ENCODE measurements at regions not wholly inside any gene's neighbourhood (a gene's known extent, or its start where the extent isn't known, plus 50 kb on each side); places are given as distances from the start of the nearest gene placed in this dataset.

DNA sequence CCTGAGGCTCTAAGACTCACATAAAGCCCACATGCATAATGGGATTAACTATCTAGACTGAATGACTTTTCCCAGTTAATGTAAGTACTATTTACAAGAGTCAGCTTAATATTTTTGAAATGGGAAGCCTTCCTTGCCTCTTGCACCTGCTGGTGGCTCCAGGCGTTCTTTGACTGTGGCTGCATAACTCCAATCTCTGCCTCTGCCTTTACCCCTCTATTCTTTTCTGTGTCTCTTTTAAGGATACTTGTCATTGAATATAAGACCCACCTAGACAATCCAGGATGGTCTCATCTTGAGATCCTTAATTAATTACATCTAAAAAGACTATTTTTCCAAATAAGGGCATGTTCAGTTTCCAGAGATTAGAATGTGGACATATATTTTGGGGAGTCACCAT is 66.9 kb upstream of the PCED1B start:
- intact Hi-C loops (cut with DNase I): loop anchor here (10.0 kb wide), 1 partner anchor 938 kb away; no protein-coding TSS in a partner anchor
- 93% methylated on average over 1 of the region's 1 CpG for WGBS
- TF ChIP-seq POLR2A (IDR thresholded peaks at IDR 0.05; ENCODE audit: low read depth) (no peak), CTCF (IDR thresholded peaks at IDR 0.05) (no peak), EP300 (IDR thresholded peaks at IDR 0.05) (no peak), POLR2AphosphoS5 (IDR thresholded peaks at IDR 0.05) (no peak)
- no peaks in the 10 kb centered on the region for H3K9me3 ChIP-seq
- H3K27ac ChIP-seq (replicated peaks in 1 of 4): no peak overlapping the region
- no peak overlapping the region for H3K4me3 ChIP-seq
- no peaks in the 10 kb centered on the region for H3K36me3 ChIP-seq
- no peaks in the 10 kb centered on the region for H3K27me3 ChIP-seq
- no peak for DNase-seq (ENCODE audit: extremely low spot score)
- no peaks in the 10 kb centered on the region for H3K4me1 ChIP-seq

DNA sequence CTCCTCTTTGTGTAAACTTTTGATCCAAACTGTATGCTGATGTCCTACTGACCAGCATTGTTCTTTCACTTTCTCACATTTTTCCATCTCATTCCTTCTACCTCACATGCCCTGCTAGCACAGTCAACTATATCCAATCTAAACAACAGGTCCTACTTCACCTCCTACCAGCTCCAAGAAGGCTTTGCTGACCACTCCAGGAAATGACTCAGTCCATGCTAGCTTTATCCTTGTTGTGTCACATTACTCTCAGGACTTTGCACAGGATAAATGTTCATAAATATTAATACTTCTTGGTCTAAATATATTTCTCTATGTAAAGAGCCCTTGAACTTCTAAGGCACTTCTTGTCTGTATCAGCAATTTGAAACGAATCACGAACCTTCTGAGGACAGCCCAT is 64.9 kb upstream of the PCED1B start:
- Histone ChIP-seq H3K4me3 (no peak overlapping the region), H3K27ac (replicated peaks in 1 of 4) (no peak overlapping the region), H3K27me3 (no peaks in the 10 kb centered on the region), H3K9me3 (no peaks in the 10 kb centered on the region), H3K36me3 (no peaks in the 10 kb centered on the region), H3K4me1 (no peaks in the 10 kb centered on the region)
- intact Hi-C loops (cut with DNase I): loop anchor here (10.0 kb wide), 1 partner anchor 940 kb away; no protein-coding TSS in a partner anchor
- no peak for DNase-seq (ENCODE audit: extremely low spot score)
- no peak for TF ChIP-seq CTCF (IDR thresholded peaks at IDR 0.05)
- no peak for TF ChIP-seq POLR2A (IDR thresholded peaks at IDR 0.05; ENCODE audit: low read depth)
- TF ChIP-seq POLR2AphosphoS5 (IDR thresholded peaks at IDR 0.05): no peak
- no peak for TF ChIP-seq EP300 (IDR thresholded peaks at IDR 0.05)
- WGBS: 92% methylated on average over 2 of the region's 2 CpGs

- no peaks in the 10 kb centered on the region for H3K4me1 ChIP-seq
- no peak overlapping the region for H3K27ac ChIP-seq (replicated peaks in 1 of 4)
- H3K9me3 ChIP-seq: no peaks in the 10 kb centered on the region
- TF ChIP-seq EP300 (IDR thresholded peaks at IDR 0.05): no peak
- H3K4me3 ChIP-seq: no peak overlapping the region
- intact Hi-C loops (cut with DNase I): loop anchor here (10.0 kb wide), 1 partner anchor 941 kb away; no protein-coding TSS in a partner anchor
- no peaks in the 10 kb centered on the region for H3K27me3 ChIP-seq
- no peaks in the 10 kb centered on the region for H3K36me3 ChIP-seq
- no peak for DNase-seq (ENCODE audit: extremely low spot score)
- 71% methylated on average over 1 of the region's 1 CpG for WGBS
Observed at GRCh38 chr12:47015381-47015780, 64.0 kb upstream of the PCED1B start.

DNA sequence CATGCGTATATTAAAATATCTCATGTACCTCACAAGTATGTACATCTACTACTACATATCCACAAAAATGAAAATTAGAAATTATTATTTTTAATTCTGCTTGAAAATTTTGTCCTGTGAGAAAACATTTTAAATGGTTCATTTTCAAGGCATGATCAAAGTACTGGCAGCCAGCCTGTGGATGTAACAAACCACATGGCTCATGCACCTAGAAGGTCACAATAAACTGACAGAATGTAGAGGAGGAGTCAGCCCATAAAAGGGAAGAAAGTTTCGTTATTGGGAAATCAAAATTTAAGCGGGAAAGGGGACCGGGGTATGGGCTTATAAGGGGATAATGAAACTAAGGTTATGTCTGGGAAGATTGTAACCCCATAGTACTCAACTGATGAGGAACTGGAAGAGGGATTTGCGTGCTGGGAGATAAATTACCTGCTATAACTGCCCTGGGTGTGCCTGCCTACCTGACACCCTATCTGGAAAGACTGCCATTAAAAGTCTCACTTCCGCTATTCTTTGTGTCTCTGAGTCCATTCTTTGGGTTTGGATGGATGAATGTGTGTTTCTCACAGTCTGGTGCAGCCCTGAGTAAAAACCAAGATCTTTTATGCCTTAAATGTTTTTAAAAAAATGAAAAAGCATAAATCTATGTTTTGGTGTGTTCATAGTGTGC is 62.2 kb upstream of the PCED1B start:
- Histone ChIP-seq H3K27ac (replicated peaks in 1 of 4) (no peak overlapping the region), H3K27me3 (no peaks in the 10 kb centered on the region), H3K9me3 (no peaks in the 10 kb centered on the region), H3K4me3 (no peak overlapping the region), H3K4me1 (no peaks in the 10 kb centered on the region), H3K36me3 (no peaks in the 10 kb centered on the region)
- intact Hi-C loops (cut with DNase I): loop anchor here (10.0 kb wide), 1 partner anchor 942 kb away; no protein-coding TSS in a partner anchor
- TF ChIP-seq EP300 (IDR thresholded peaks at IDR 0.05) (no peak), POLR2AphosphoS5 (IDR thresholded peaks at IDR 0.05) (no peak), CTCF (IDR thresholded peaks at IDR 0.05) (no peak), POLR2A (IDR thresholded peaks at IDR 0.05; ENCODE audit: low read depth) (no peak)
- no peak for DNase-seq (ENCODE audit: extremely low spot score)
- 80% methylated on average over 6 of the region's 6 CpGs for WGBS

DNA sequence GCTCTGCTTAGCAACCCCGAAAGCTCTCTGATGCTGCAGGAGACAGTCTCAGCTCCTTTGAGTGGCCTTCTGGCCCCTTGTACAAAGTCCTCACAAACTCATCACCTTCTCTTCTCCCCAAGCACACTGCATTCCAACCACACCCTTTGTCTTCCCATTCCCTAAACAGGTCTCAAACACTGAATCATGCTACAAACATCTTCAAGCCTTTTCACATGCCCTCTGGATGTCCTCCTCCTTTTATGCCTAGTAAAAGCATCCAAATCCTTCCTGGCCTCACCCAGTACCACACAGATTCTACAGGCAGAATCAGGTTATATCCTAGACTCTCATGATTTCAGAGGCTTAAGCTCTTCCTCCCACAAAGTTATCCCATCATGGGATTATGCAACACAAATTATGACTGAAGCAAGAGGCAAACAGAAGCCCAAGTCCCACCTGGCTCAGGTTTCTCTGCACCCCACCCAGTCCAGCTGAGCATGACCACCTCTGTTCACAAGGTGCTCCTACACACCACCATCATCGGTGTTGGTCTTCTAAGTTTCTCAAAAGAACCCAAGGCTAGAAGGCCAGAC is 61.4 kb upstream of the PCED1B start:
- Histone ChIP-seq H3K27ac (replicated peaks in 1 of 4) (no peak overlapping the region), H3K36me3 (no peaks in the 10 kb centered on the region), H3K27me3 (no peaks in the 10 kb centered on the region), H3K9me3 (no peaks in the 10 kb centered on the region), H3K4me3 (no peak overlapping the region), H3K4me1 (no peaks in the 10 kb centered on the region)
- no peak for DNase-seq (ENCODE audit: extremely low spot score)
- no peak for TF ChIP-seq POLR2AphosphoS5 (IDR thresholded peaks at IDR 0.05)
- no peak for TF ChIP-seq POLR2A (IDR thresholded peaks at IDR 0.05; ENCODE audit: low read depth)
- TF ChIP-seq CTCF (IDR thresholded peaks at IDR 0.05): no peak
- 90% methylated on average over 2 of the region's 2 CpGs for WGBS
- intact Hi-C loops (cut with DNase I): loop anchor here (10.0 kb wide), 1 partner anchor 943 kb away; no protein-coding TSS in a partner anchor

Measured in esophagus muscularis mucosa (tissue), 4 donors.